HL-60 (cell line): ENCODE measurements at regions not wholly inside any gene's neighbourhood (a gene's known extent, or its start where the extent isn't known, plus 50 kb on each side); places are given as distances from the start of the nearest gene placed in this dataset.

Experiments
- DNase-seq, 2 experiments: peaks; one replicate each; pipeline ENCODE4 v3.0.0-alpha.2; 2010 to 2020; ENCODE audit warnings: low read depth in 1 of 2, low spot score in 1 of 2
- H3K27ac ChIP-seq: fragments of 250-450 bp; sonication (Bioruptor Pico); replicated peaks from 2 replicates; pipeline ENCODE4 v1.5.1; 2020; ENCODE audit warnings: mild to moderate bottlenecking, moderate library complexity
- H3K27me3 ChIP-seq: fragments of 250-450 bp; sonication (Bioruptor Pico); 2 replicates; pipeline ENCODE4 v1.5.1; 2021; ENCODE audit warnings: mild to moderate bottlenecking, moderate library complexity; ENCODE audit not compliant: insufficient read depth, poor library complexity, severe bottlenecking
- H3K4me3 ChIP-seq: replicated peaks from 2 replicates; pipeline ENCODE4 v1.5.1; 2011; ENCODE audit warnings: mild to moderate bottlenecking, control low read depth, low read length; ENCODE audit not compliant: insufficient read depth
- GABPA ChIP-seq: IDR thresholded peaks from 2 replicates; pipeline ENCODE4 v1.6.1; 2012; ENCODE audit warnings: low read depth
- POLR2AphosphoS5 ChIP-seq: IDR thresholded peaks from 2 replicates; pipeline ENCODE4 v1.6.1; 2012; ENCODE audit warnings: low read depth
- SPI1 ChIP-seq: IDR thresholded peaks from 2 replicates; pipeline ENCODE4 v1.6.1; 2012; ENCODE audit warnings: low read depth, mild to moderate bottlenecking, borderline replicate concordance
- TF ChIP-seq, protein P1 (sequence below): IDR thresholded peaks from one replicate; pipeline ENCODE4 v1.5.1; 2011; ENCODE audit warnings: low read length, control low read depth, inconsistent platforms; ENCODE audit not compliant: insufficient read depth
- TF ChIP-seq, protein P2 (sequence below): IDR thresholded peaks from 2 replicates; pipeline ENCODE4 v1.6.1; 2012; ENCODE audit warnings: low read depth; ENCODE audit not compliant: insufficient replicate concordance

DNA sequence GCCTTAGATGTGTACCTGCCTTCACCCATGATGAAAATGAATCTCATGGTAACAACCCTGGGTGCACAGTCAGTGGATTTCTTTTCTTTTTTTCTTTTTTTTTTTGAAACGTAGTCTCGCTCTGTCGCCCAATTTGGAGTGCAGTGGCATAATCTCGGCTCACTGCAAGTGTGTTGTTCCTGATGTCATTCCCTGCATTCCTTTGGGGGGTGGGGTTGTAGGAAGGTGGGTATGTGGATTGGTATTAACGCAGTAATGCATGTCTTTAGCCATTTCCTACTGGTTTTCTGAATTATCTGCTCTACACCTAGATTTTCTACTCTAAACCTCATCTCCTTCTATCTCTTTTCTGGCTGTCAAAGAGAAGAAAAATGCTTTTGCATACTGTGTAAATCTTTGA is 146.6 kb downstream of the RNF144B start:
- Histone ChIP-seq H3K4me3 (no peak overlapping the region), H3K27me3 (no peaks in the 10 kb centered on the region), H3K27ac (no peak overlapping the region)
- DNase-seq: no peak
- no peak for TF ChIP-seq GABPA
- TF ChIP-seq, protein P1, sequence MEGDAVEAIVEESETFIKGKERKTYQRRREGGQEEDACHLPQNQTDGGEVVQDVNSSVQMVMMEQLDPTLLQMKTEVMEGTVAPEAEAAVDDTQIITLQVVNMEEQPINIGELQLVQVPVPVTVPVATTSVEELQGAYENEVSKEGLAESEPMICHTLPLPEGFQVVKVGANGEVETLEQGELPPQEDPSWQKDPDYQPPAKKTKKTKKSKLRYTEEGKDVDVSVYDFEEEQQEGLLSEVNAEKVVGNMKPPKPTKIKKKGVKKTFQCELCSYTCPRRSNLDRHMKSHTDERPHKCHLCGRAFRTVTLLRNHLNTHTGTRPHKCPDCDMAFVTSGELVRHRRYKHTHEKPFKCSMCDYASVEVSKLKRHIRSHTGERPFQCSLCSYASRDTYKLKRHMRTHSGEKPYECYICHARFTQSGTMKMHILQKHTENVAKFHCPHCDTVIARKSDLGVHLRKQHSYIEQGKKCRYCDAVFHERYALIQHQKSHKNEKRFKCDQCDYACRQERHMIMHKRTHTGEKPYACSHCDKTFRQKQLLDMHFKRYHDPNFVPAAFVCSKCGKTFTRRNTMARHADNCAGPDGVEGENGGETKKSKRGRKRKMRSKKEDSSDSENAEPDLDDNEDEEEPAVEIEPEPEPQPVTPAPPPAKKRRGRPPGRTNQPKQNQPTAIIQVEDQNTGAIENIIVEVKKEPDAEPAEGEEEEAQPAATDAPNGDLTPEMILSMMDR: no peak
- TF ChIP-seq POLR2AphosphoS5: no peak
- TF ChIP-seq SPI1: no peak
- TF ChIP-seq, protein P2, sequence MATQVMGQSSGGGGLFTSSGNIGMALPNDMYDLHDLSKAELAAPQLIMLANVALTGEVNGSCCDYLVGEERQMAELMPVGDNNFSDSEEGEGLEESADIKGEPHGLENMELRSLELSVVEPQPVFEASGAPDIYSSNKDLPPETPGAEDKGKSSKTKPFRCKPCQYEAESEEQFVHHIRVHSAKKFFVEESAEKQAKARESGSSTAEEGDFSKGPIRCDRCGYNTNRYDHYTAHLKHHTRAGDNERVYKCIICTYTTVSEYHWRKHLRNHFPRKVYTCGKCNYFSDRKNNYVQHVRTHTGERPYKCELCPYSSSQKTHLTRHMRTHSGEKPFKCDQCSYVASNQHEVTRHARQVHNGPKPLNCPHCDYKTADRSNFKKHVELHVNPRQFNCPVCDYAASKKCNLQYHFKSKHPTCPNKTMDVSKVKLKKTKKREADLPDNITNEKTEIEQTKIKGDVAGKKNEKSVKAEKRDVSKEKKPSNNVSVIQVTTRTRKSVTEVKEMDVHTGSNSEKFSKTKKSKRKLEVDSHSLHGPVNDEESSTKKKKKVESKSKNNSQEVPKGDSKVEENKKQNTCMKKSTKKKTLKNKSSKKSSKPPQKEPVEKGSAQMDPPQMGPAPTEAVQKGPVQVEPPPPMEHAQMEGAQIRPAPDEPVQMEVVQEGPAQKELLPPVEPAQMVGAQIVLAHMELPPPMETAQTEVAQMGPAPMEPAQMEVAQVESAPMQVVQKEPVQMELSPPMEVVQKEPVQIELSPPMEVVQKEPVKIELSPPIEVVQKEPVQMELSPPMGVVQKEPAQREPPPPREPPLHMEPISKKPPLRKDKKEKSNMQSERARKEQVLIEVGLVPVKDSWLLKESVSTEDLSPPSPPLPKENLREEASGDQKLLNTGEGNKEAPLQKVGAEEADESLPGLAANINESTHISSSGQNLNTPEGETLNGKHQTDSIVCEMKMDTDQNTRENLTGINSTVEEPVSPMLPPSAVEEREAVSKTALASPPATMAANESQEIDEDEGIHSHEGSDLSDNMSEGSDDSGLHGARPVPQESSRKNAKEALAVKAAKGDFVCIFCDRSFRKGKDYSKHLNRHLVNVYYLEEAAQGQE: no peak

DNA sequence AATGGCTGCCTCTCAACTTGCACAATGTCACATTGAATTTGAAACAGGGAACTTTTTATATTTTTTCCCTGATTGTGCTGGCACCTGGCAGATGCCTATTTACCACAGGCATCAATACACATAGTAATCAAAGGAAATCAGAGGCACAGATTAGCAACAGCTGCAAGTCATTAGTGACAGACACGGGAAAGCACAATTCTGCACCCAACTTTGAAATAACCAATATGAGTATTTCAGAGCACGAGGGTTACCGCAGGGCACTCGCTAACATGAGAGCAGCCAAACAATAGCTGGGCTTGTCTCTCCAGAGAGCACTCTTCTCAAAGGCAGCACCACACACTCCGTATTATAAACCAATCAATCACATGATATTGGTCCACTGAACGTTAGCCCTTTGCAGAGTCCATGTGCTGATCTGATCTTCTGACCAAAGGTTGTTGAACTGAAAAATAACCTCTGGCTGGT is 149.5 kb downstream of the RNF144B start:
- TF ChIP-seq SPI1 (no peak), POLR2AphosphoS5 (no peak), GABPA (no peak)
- TF ChIP-seq, protein P2: no peak
- TF ChIP-seq, protein P1: no peak
- H3K4me3 ChIP-seq: no peak overlapping the region
- DNase-seq: no peak
- H3K27me3 ChIP-seq: no peaks in the 10 kb centered on the region
- no peak overlapping the region for H3K27ac ChIP-seq

DNA sequence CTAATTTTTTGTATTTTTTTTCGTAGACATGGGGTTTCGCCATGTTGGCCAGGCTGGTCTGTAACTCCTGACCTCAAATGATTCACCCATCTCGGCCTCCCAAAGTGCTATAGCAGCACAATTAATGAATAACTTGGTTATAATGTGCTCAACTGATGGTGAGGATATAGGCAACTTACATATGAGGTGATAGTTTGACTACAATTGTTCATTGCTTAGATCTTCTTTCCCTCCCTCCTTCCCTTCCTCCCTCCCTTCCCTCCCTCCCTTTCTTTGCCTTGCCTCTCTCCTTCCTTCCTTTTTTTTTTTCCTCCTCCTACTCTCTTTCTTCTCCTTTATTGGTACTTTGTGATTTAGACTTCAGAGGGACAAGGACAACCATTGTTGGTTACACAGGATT is 151.2 kb downstream of the RNF144B start:
- no peak for TF ChIP-seq SPI1
- TF ChIP-seq, protein P2: no peak
- TF ChIP-seq POLR2AphosphoS5: no peak
- TF ChIP-seq, protein P1: no peak
- no peak for TF ChIP-seq GABPA
- Histone ChIP-seq H3K4me3 (no peak overlapping the region), H3K27ac (no peak overlapping the region), H3K27me3 (no peaks in the 10 kb centered on the region)
- no peak for DNase-seq
